ENCODE measurements at regions not wholly inside any gene's neighbourhood (a gene's known extent, or its start where the extent isn't known, plus 50 kb on each side); places are given as distances from the start of the nearest gene placed in this dataset.

DNA sequence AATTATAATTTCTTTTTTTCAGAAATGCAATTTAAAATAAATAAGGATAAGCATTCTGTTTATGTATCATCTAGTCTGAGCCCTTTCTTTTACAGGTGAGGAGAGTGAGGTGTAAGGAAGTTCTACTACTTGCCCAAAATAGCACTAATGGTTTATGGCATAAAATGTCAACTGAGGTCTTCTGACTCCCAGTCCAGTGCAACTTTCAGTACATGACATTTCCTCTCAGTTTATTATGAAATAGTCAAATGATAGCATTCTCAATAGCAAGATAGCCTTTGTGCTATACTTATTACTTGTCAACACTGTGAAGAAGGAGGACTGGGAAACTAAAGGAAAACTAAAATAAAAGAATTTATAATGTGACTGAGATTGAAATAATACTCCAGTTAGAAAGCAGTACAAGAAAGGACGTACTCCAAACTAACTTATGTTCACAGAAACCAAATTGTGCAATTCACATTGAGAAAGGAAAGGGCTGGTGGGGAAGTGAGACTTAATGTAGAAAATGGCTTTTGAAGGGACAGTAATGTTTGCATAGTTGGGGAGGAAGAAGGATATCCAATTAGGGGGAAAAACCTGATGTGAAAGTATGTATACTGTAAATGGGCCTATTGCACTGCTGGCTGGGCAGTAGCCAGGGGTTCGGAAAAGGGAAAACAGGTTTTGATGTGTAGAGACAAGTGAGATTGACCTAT lies 166.7 kb upstream of the ZEB2 start:
- no peak overlapping the region for H3K27ac ChIP-seq
- in situ Hi-C loops (cut with HindIII; ENCODE audit: low pct_ligation_motif_present, low sequenced_read_pairs), result no loop called here
- no peak for TF ChIP-seq CTCF (IDR thresholded peaks at IDR 0.05; ENCODE audit: low read depth, low read length, missing control alignments)
- H3K27me3 ChIP-seq (replicated peaks), result no peaks in the 10 kb centered on the region
- no peaks in the 10 kb centered on the region for H3K36me3 ChIP-seq (replicated peaks)
- no peak for DNase-seq
- no peak overlapping the region for H3K4me3 ChIP-seq (ENCODE audit: low read depth, low read length)

- H3K27me3 ChIP-seq (replicated peaks), result no peaks in the 10 kb centered on the region
- in situ Hi-C loops (cut with HindIII; ENCODE audit: low pct_ligation_motif_present, low sequenced_read_pairs), result no loop called here
- H3K27ac ChIP-seq, result no peak overlapping the region
- no peak for DNase-seq
- TF ChIP-seq CTCF (IDR thresholded peaks at IDR 0.05; ENCODE audit: low read depth, low read length, missing control alignments), result no peak
- no peak overlapping the region for H3K4me3 ChIP-seq (ENCODE audit: low read depth, low read length)
- no peaks in the 10 kb centered on the region for H3K36me3 ChIP-seq (replicated peaks)
Measured at GRCh38 chr2:144683966-144684365, 164.0 kb upstream of the ZEB2 start.

GRCh38 chr2:144683107-144683753 lies 163.3 kb upstream of the ZEB2 start:
- no peak overlapping the region for H3K27ac ChIP-seq
- in situ Hi-C loops (cut with HindIII; ENCODE audit: low pct_ligation_motif_present, low sequenced_read_pairs), result no loop called here
- DNase-seq, result no peak
- no peaks in the 10 kb centered on the region for H3K27me3 ChIP-seq (replicated peaks)
- H3K36me3 ChIP-seq (replicated peaks), result no peaks in the 10 kb centered on the region
- H3K4me3 ChIP-seq (ENCODE audit: low read depth, low read length), result no peak overlapping the region
- TF ChIP-seq CTCF (IDR thresholded peaks at IDR 0.05; ENCODE audit: low read depth, low read length, missing control alignments), result no peak

DNA sequence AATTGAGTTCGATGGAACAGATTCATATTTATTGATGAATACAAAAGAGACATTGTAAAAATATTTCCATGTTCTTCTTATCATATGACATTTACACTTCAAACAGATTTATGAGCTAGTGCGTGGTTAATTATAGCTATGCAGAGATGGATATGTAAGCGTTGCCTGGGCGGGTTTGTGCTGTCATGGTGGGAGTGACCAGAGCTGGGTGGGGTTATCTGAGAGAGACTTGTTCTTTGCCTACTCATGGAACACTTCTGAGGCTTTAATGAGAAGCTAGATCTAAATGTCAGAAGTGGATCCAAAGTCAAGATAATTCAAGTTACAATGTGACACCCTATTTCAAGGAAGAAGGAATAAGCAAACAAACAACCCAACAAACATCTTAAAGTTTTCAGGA lies 162.3 kb upstream of the ZEB2 start:
- H3K27ac ChIP-seq, result no peak overlapping the region
- in situ Hi-C loops (cut with HindIII; ENCODE audit: low pct_ligation_motif_present, low sequenced_read_pairs), result no loop called here
- H3K27me3 ChIP-seq (replicated peaks), result no peaks in the 10 kb centered on the region
- H3K4me3 ChIP-seq (ENCODE audit: low read depth, low read length), result no peak overlapping the region
- DNase-seq, result no peak
- no peak for TF ChIP-seq CTCF (IDR thresholded peaks at IDR 0.05; ENCODE audit: low read depth, low read length, missing control alignments)
- no peaks in the 10 kb centered on the region for H3K36me3 ChIP-seq (replicated peaks)

GRCh38 chr2:144681389-144681788 lies 161.5 kb upstream of the ZEB2 start:
- no peak overlapping the region for H3K4me3 ChIP-seq (ENCODE audit: low read depth, low read length)
- in situ Hi-C loops (cut with HindIII; ENCODE audit: low pct_ligation_motif_present, low sequenced_read_pairs), result no loop called here
- TF ChIP-seq CTCF (IDR thresholded peaks at IDR 0.05; ENCODE audit: low read depth, low read length, missing control alignments), result no peak
- H3K36me3 ChIP-seq (replicated peaks), result no peaks in the 10 kb centered on the region
- no peak overlapping the region for H3K27ac ChIP-seq
- no peak for DNase-seq
- H3K27me3 ChIP-seq (replicated peaks), result no peaks in the 10 kb centered on the region
